GM19324 (cell line): ENCODE measurements at regions not wholly inside any gene's neighbourhood (a gene's known extent, or its start where the extent isn't known, plus 50 kb on each side); places are given as distances from the start of the nearest gene placed in this dataset.
"Not testable (repeated sequence)": the region's sequence is repeated elsewhere in the genome, so short reads cannot be mapped to it uniquely, and the experiment has no call there.

ENCODE experiments used
- ATAC-seq: cut with Tn5 transposase; IDR thresholded peaks from one replicate; pipeline ENCODE4 v1.9.1; 2021; ENCODE audit warnings: mild to moderate bottlenecking, moderate library complexity; ENCODE audit not compliant: unreplicated experiment, low FRiP score

- ATAC-seq, result no peak
Observed at GRCh38 chr12:125538401-125539199, 473.4 kb downstream of the AACS start.

- ATAC-seq, result peak; percentile 50
Observed at GRCh38 chr12:125540580-125541204, 475.5 kb downstream of the AACS start.

- no peak for ATAC-seq
Observed at GRCh38 chr12:125544960-125545359, 479.7 kb downstream of the AACS start.

GRCh38 chr12:125549171-125549570 lies 483.9 kb downstream of the AACS start:
- ATAC-seq, result no peak

- no peak for ATAC-seq
Observed at GRCh38 chr12:125549836-125550235, 484.6 kb downstream of the AACS start.

GRCh38 chr12:125552295-125552694 lies 487.1 kb downstream of the AACS start:
- ATAC-seq, result no peak

- ATAC-seq, result not testable (repeated sequence)
Observed at GRCh38 chr12:125561008-125561407, 495.8 kb downstream of the AACS start.

- no peak for ATAC-seq
Observed at GRCh38 chr12:125564753-125565152, 499.5 kb downstream of the AACS start.

- ATAC-seq, result no peak
Observed at GRCh38 chr12:125567581-125567980, 502.3 kb downstream of the AACS start.

GRCh38 chr12:125568306-125568705 lies 503.1 kb downstream of the AACS start:
- no peak for ATAC-seq

- ATAC-seq, result no peak
Observed at GRCh38 chr12:125573271-125573670, 508.0 kb downstream of the AACS start.

- ATAC-seq, result no peak
Observed at GRCh38 chr12:125577334-125577733, 512.1 kb downstream of the AACS start.

GRCh38 chr12:125579916-125580315 lies 514.7 kb downstream of the AACS start:
- no peak for ATAC-seq

GRCh38 chr12:125583071-125583470 lies 517.8 kb downstream of the AACS start:
- no peak for ATAC-seq

- ATAC-seq, result no peak
Observed at GRCh38 chr12:125586441-125586840, 521.2 kb downstream of the AACS start.

GRCh38 chr12:125593269-125593668 lies 528.0 kb downstream of the AACS start:
- no peak for ATAC-seq

- no peak for ATAC-seq
Observed at GRCh38 chr12:125604976-125605375, 539.7 kb downstream of the AACS start.

- ATAC-seq, result no peak
Observed at GRCh38 chr12:125606312-125606711, 541.1 kb downstream of the AACS start.

- ATAC-seq, result no peak
Observed at GRCh38 chr12:125610292-125610691, 545.1 kb downstream of the AACS start.

GRCh38 chr12:125610971-125611370 lies 545.7 kb downstream of the AACS start:
- ATAC-seq, result no peak

- no peak for ATAC-seq
Observed at GRCh38 chr12:125614058-125614457, 548.8 kb downstream of the AACS start.

- no peak for ATAC-seq
Observed at GRCh38 chr12:125619723-125620122, 554.5 kb downstream of the AACS start.
